ENCODE measurements at regions not wholly inside any gene's neighbourhood (a gene's known extent, or its start where the extent isn't known, plus 50 kb on each side); places are given as distances from the start of the nearest gene placed in this dataset.

GRCh38 chr2:22449696-22450095, 935.3 kb upstream of the KLHL29 start:
- TF ChIP-seq, protein P1, sequence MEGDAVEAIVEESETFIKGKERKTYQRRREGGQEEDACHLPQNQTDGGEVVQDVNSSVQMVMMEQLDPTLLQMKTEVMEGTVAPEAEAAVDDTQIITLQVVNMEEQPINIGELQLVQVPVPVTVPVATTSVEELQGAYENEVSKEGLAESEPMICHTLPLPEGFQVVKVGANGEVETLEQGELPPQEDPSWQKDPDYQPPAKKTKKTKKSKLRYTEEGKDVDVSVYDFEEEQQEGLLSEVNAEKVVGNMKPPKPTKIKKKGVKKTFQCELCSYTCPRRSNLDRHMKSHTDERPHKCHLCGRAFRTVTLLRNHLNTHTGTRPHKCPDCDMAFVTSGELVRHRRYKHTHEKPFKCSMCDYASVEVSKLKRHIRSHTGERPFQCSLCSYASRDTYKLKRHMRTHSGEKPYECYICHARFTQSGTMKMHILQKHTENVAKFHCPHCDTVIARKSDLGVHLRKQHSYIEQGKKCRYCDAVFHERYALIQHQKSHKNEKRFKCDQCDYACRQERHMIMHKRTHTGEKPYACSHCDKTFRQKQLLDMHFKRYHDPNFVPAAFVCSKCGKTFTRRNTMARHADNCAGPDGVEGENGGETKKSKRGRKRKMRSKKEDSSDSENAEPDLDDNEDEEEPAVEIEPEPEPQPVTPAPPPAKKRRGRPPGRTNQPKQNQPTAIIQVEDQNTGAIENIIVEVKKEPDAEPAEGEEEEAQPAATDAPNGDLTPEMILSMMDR (IDR thresholded peaks at IDR 0.05; ENCODE audit: low read depth, low read length): no peak
- TF ChIP-seq EZH2phosphoT487 (IDR thresholded peaks at IDR 0.05; ENCODE audit: low read depth): no peak
